DND-41 (cell line): ENCODE measurements at regions not wholly inside any gene's neighbourhood (a gene's known extent, or its start where the extent isn't known, plus 50 kb on each side); places are given as distances from the start of the nearest gene placed in this dataset.
"Not testable (repeated sequence)": the region's sequence is repeated elsewhere in the genome, so short reads cannot be mapped to it uniquely, and the experiment has no call there.

Source experiments
- ATAC-seq: fragments of 200-7000 bp; cut with Tn5 transposase; 3 replicates; pipeline ENCODE4 v1.9.1; 2021; ENCODE audit warnings: low read depth; ENCODE audit not compliant: insufficient read depth
- DNase-seq: peaks from one replicate; pipeline ENCODE4 v3.0.0-alpha.2; 2020
- H2AFZ ChIP-seq: 2 replicates; pipeline ENCODE4 v1.6.0; 2012; ENCODE audit warnings: low read depth, low read length
- H3K27ac ChIP-seq: 2 replicates; pipeline ENCODE4 v1.5.1; 2012; ENCODE audit warnings: low read length, inconsistent platforms
- H3K27me3 ChIP-seq: fragments of 200-600 bp; sonication (generic); 2 replicates; pipeline ENCODE4 v1.6.0; 2012; ENCODE audit warnings: low read length, mild to moderate bottlenecking, inconsistent platforms; ENCODE audit not compliant: insufficient read depth, poor library complexity
- H3K36me3 ChIP-seq: 2 replicates; pipeline ENCODE4 v1.5.1; 2012; ENCODE audit warnings: low read length, inconsistent platforms; ENCODE audit not compliant: insufficient read depth
- H3K4me1 ChIP-seq: 2 replicates; pipeline ENCODE4 v1.5.1; 2012; ENCODE audit warnings: mild to moderate bottlenecking, low read length; ENCODE audit not compliant: insufficient read depth
- H3K4me2 ChIP-seq: 2 replicates; pipeline ENCODE4 v1.6.0; 2012; ENCODE audit warnings: mild to moderate bottlenecking, moderate library complexity, low read length, inconsistent platforms; ENCODE audit not compliant: insufficient read depth
- H3K4me3 ChIP-seq, 2 experiments: fragments of 200-600 bp in 1 of 2; shearing (Covaris generic) in 1 of 2; 2 replicates each; pipeline ENCODE4 v1.5.1; 2012 to 2016; ENCODE audit warnings: inconsistent platforms in 2 of 2, low read length in 2 of 2, mild to moderate bottlenecking in 2 of 2, low read depth in 1 of 2, moderate library complexity in 1 of 2
- H3K79me2 ChIP-seq: 2 replicates; pipeline ENCODE4 v1.6.0; 2012; ENCODE audit warnings: low read length, inconsistent platforms; ENCODE audit not compliant: insufficient read depth
- H3K9ac ChIP-seq: 2 replicates; pipeline ENCODE4 v1.6.0; 2012; ENCODE audit warnings: low read depth, mild to moderate bottlenecking, inconsistent platforms, low read length, moderate library complexity
- H3K9me3 ChIP-seq: 2 replicates; pipeline ENCODE4 v1.5.1; 2012; ENCODE audit warnings: low read length, moderate library complexity, mild to moderate bottlenecking, inconsistent platforms; ENCODE audit not compliant: insufficient read depth, severe bottlenecking
- H4K20me1 ChIP-seq: 2 replicates; pipeline ENCODE4 v1.6.0; 2012; ENCODE audit warnings: low read length; ENCODE audit not compliant: insufficient read depth
- EZH2 ChIP-seq: IDR thresholded peaks from 3 replicates; pipeline ENCODE4 v1.6.1; 2012; ENCODE audit warnings: borderline replicate concordance, low read depth, mild to moderate bottlenecking, moderate library complexity, low read length, inconsistent platforms; ENCODE audit not compliant: severe bottlenecking
- TF ChIP-seq, protein P1 (sequence below): IDR thresholded peaks from 2 replicates; pipeline ENCODE4 v1.5.1; 2012; ENCODE audit warnings: borderline replicate concordance, low read length, moderate library complexity, mild to moderate bottlenecking; ENCODE audit not compliant: poor library complexity, severe bottlenecking; ENCODE audit errors: extremely low read depth

DNA sequence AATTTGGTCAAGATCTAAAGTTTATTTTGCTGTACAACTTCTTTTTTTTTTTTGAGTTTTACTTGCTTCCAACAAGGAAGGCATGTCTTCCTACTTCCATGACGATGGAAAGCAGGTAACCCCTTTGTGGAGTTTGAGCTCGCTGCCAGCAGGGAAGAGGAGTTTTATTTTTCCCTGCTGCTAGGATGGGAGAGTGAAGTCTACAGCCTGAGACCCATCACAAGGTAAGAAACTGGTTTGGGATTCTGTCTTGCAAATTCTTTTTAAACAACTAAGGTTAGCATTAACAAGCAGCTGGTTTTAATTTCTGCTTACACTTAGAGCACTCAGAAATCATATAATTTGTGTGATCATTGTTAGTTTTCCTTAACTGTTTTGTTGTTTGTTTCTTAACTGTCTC, 108.0 kb upstream of the MAP3K4 start:
- no peak overlapping the region for H2AFZ ChIP-seq
- no peak overlapping the region for H3K4me2 ChIP-seq
- H3K27ac ChIP-seq, result no peak overlapping the region
- ATAC-seq (no peak), DNase-seq (no peak)
- no peaks in the 10 kb centered on the region for H3K27me3 ChIP-seq
- no peaks in the 10 kb centered on the region for H3K9me3 ChIP-seq
- H3K4me1 ChIP-seq, result no peaks in the 10 kb centered on the region
- no peaks in the 10 kb centered on the region for H3K79me2 ChIP-seq
- no peak overlapping the region for H3K9ac ChIP-seq
- H4K20me1 ChIP-seq, result no peaks in the 10 kb centered on the region
- H3K4me3 ChIP-seq, result no peak overlapping the region
- H3K36me3 ChIP-seq, result no peaks in the 10 kb centered on the region
- TF ChIP-seq, protein P1, sequence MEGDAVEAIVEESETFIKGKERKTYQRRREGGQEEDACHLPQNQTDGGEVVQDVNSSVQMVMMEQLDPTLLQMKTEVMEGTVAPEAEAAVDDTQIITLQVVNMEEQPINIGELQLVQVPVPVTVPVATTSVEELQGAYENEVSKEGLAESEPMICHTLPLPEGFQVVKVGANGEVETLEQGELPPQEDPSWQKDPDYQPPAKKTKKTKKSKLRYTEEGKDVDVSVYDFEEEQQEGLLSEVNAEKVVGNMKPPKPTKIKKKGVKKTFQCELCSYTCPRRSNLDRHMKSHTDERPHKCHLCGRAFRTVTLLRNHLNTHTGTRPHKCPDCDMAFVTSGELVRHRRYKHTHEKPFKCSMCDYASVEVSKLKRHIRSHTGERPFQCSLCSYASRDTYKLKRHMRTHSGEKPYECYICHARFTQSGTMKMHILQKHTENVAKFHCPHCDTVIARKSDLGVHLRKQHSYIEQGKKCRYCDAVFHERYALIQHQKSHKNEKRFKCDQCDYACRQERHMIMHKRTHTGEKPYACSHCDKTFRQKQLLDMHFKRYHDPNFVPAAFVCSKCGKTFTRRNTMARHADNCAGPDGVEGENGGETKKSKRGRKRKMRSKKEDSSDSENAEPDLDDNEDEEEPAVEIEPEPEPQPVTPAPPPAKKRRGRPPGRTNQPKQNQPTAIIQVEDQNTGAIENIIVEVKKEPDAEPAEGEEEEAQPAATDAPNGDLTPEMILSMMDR, result no peak
- no peak for TF ChIP-seq EZH2

DNA sequence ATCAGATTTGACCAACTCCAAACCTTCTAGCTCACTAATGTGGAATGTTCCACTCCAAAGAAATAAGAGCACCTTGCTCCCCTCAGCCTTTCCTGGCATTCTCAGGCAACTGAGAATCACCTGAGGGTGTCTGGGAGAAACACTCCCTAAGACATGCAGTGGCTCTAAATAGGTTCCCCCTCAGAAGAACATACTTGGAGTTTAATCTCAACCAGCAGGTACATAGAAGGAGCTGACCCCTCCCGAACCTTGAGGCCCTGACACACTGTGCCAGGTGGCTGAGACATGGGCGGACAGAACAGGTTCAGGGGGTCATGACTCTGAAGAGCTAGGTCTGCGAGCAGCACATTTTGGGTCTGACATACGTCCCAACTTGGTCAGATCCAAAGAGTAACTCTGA, 107.6 kb upstream of the MAP3K4 start:
- H3K27me3 ChIP-seq, result no peaks in the 10 kb centered on the region
- no peaks in the 10 kb centered on the region for H3K36me3 ChIP-seq
- no peaks in the 10 kb centered on the region for H3K4me1 ChIP-seq
- H3K79me2 ChIP-seq, result no peaks in the 10 kb centered on the region
- no peak overlapping the region for H3K4me3 ChIP-seq
- no peak overlapping the region for H2AFZ ChIP-seq
- DNase-seq (no peak), ATAC-seq (no peak)
- no peak overlapping the region for H3K9ac ChIP-seq
- H3K27ac ChIP-seq, result no peak overlapping the region
- no peaks in the 10 kb centered on the region for H3K9me3 ChIP-seq
- no peak overlapping the region for H3K4me2 ChIP-seq
- H4K20me1 ChIP-seq, result no peaks in the 10 kb centered on the region
- TF ChIP-seq, protein P1, result no peak
- no peak for TF ChIP-seq EZH2

DNA sequence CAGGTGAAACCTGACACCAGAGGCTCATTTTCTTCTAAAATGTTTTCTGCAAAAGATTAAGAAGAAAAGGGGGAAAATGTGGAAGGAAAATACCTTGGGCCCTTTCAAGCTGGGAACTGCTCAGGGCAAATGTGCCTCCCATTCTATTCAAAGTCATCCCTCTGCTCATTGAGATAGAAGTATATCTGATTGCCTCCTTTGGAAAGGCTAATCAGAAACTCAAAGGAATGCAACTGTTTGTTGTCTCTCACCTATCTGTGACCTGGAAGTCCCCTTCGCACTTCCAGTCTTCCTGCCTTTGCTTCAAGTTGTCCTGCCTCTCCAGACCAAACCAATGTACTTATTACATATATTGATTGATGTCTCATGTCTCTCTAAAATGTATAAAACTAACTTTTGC, 102.4 kb upstream of the MAP3K4 start:
- not testable (repeated sequence) for H2AFZ ChIP-seq, H3K36me3 ChIP-seq, DNase-seq, ATAC-seq, H4K20me1 ChIP-seq, H3K4me2 ChIP-seq, H3K27ac ChIP-seq, H3K4me3 ChIP-seq, H3K27me3 ChIP-seq, H3K4me1 ChIP-seq, H3K9me3 ChIP-seq, H3K9ac ChIP-seq, H3K79me2 ChIP-seq

DNA sequence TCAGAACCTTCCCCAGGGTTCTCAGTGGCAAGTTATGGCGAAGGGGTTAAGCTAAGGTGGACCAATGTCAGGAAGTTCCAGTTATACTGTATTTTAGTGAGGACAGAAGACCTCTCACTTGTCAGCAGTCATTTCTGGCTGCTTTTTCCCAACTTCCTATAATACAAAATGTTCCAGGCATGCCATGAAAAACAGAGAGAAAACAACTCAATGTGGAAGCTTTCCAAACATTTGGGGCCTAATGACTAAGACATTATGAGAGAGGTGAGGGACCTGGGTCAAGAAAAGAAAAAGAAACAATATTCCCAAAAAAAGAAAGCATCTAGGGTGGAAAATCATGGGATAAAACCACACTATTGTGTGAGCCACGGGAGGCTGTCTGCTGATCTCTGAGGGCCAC, 99.9 kb upstream of the MAP3K4 start:
- H3K9ac ChIP-seq, result no peak overlapping the region
- H3K27ac ChIP-seq, result no peak overlapping the region
- H3K4me3 ChIP-seq, result no peak overlapping the region
- no peaks in the 10 kb centered on the region for H3K4me1 ChIP-seq
- no peak for DNase-seq
- no peaks in the 10 kb centered on the region for H3K9me3 ChIP-seq
- H3K4me2 ChIP-seq, result no peak overlapping the region
- H3K36me3 ChIP-seq, result no peaks in the 10 kb centered on the region
- no peaks in the 10 kb centered on the region for H3K27me3 ChIP-seq
- no peaks in the 10 kb centered on the region for H4K20me1 ChIP-seq
- no peak for ATAC-seq
- H3K79me2 ChIP-seq, result no peaks in the 10 kb centered on the region
- TF ChIP-seq EZH2, result no peak
- TF ChIP-seq, protein P1, result no peak
- no peak overlapping the region for H2AFZ ChIP-seq
